WTC11 (cell line): ENCODE measurements at regions not wholly inside any gene's neighbourhood (a gene's known extent, or its start where the extent isn't known, plus 50 kb on each side); places are given as distances from the start of the nearest gene placed in this dataset.

Experiments
- ATAC-seq: fragments of 200-7000 bp; cut with Tn5 transposase; 2 replicates; pipeline ENCODE4 v1.10.0; 2021; ENCODE audit warnings: mild to moderate bottlenecking, moderate library complexity
- CTCF ChIA-PET: fragments of 300-600 bp; sonication (Branson Sonifier 250); formaldehyde crosslinking; loops from one replicate; lab custom pipeline; 2021; ENCODE audit warnings: antibody characterized with exemption; lab: Charles Lee
- POLR2A ChIA-PET: fragments of 350-600 bp; sonication (Branson Sonifier 250); formaldehyde crosslinking; loops from one replicate; lab custom pipeline; 2021; ENCODE audit warnings: antibody characterized with exemption; lab: Charles Lee
- DNase-seq: peaks from one replicate; pipeline ENCODE4 v3.0.0; 2021; ENCODE audit warnings: low spot score
- H3K27ac Mint-ChIP-seq: 2 replicates; pipeline ENCODE4 v1.8.0; 2021; ENCODE audit warnings: mixed read lengths
- H3K27me3 Mint-ChIP-seq: 2 replicates; pipeline ENCODE4 v1.8.0; 2021; ENCODE audit warnings: low read depth, mild to moderate bottlenecking, moderate library complexity, mixed read lengths
- H3K36me3 Mint-ChIP-seq: 2 replicates; pipeline ENCODE4 v1.8.0; 2021; ENCODE audit warnings: mixed read lengths
- H3K4me1 Mint-ChIP-seq: 2 replicates; pipeline ENCODE4 v1.8.0; 2022; ENCODE audit warnings: mixed read lengths
- H3K4me3 Mint-ChIP-seq: 2 replicates; pipeline ENCODE4 v1.8.0; 2021; ENCODE audit warnings: mild to moderate bottlenecking, moderate library complexity, mixed read lengths
- H3K9me3 Mint-ChIP-seq: 2 replicates; pipeline ENCODE4 v1.8.0; 2021; ENCODE audit warnings: mixed read lengths
- ATF1 ChIP-seq: sonication (generic); formaldehyde crosslinking; IDR thresholded peaks from 2 replicates; pipeline ENCODE4 v1.8.1; 2023; ENCODE audit warnings: mild to moderate bottlenecking, moderate library complexity, missing genetic modification reagents
- EMX1 ChIP-seq: fragments of 250-450 bp; sonication (Bioruptor Pico); IDR thresholded peaks from 2 replicates; pipeline ENCODE4 v1.8.0; 2021; ENCODE audit warnings: mild to moderate bottlenecking
- ESRRA ChIP-seq: sonication (generic); formaldehyde crosslinking; IDR thresholded peaks from 2 replicates; pipeline ENCODE4 v1.8.1; 2022; ENCODE audit warnings: mild to moderate bottlenecking, missing genetic modification reagents, borderline replicate concordance
- FOXK1 ChIP-seq: sonication (generic); formaldehyde crosslinking; IDR thresholded peaks from 2 replicates; pipeline ENCODE4 v1.8.0; 2022; ENCODE audit warnings: mild to moderate bottlenecking, moderate library complexity, missing genetic modification reagents
- MXD4 ChIP-seq: fragments of 250-450 bp; sonication (Bioruptor Pico); IDR thresholded peaks from 2 replicates; pipeline ENCODE4 v1.8.0; 2021; ENCODE audit warnings: mild to moderate bottlenecking, moderate library complexity, borderline replicate concordance
- NFE2L1 ChIP-seq: sonication (generic); formaldehyde crosslinking; IDR thresholded peaks from 2 replicates; pipeline ENCODE4 v1.8.1; 2023; ENCODE audit warnings: missing genetic modification reagents
- NR1H2 ChIP-seq: sonication (generic); formaldehyde crosslinking; IDR thresholded peaks from 2 replicates; pipeline ENCODE4 v1.9.0; 2021; ENCODE audit warnings: mild to moderate bottlenecking, moderate library complexity, missing genetic modification reagents
- ZNF121 ChIP-seq: sonication (generic); formaldehyde crosslinking; IDR thresholded peaks from 2 replicates; pipeline ENCODE4 v1.8.0; 2023; ENCODE audit warnings: missing genetic modification reagents
- ZNF138 ChIP-seq: sonication (generic); formaldehyde crosslinking; conservative IDR thresholded peaks from 2 replicates; pipeline ENCODE4 v1.8.1; 2022; ENCODE audit warnings: mild to moderate bottlenecking, moderate library complexity, missing genetic modification reagents
- ZNF423 ChIP-seq: fragments of 250-450 bp; sonication (Bioruptor Pico); IDR thresholded peaks from 2 replicates; pipeline ENCODE4 v2.1.2; 2022; ENCODE audit warnings: mild to moderate bottlenecking, moderate library complexity
- ZNF671 ChIP-seq: fragments of 250-450 bp; sonication (Bioruptor Pico); IDR thresholded peaks from 2 replicates; pipeline ENCODE4 v1.8.0; 2021; ENCODE audit warnings: mild to moderate bottlenecking
- ZSCAN18 ChIP-seq: fragments of 250-450 bp; sonication (Bioruptor Pico); IDR thresholded peaks from 2 replicates; pipeline ENCODE4 v2.1.2; 2022; ENCODE audit warnings: mild to moderate bottlenecking, moderate library complexity
- TF ChIP-seq, protein P1 (sequence below): sonication (generic); formaldehyde crosslinking; IDR thresholded peaks from 2 replicates; pipeline ENCODE4 v1.8.1; 2023; ENCODE audit warnings: mild to moderate bottlenecking, missing genetic modification reagents, moderate library complexity
- TF ChIP-seq, protein P2 (sequence below): sonication (generic); formaldehyde crosslinking; IDR thresholded peaks from 2 replicates; pipeline ENCODE4 v1.8.0; 2022; ENCODE audit warnings: mild to moderate bottlenecking, missing genetic modification reagents
- TF ChIP-seq, protein P3 (sequence below): fragments of 250-450 bp; sonication (Bioruptor Pico); conservative IDR thresholded peaks from 2 replicates; pipeline ENCODE4 v1.9.0; 2021; ENCODE audit warnings: mild to moderate bottlenecking
- TF ChIP-seq, protein P4 (sequence below): sonication (generic); formaldehyde crosslinking; IDR thresholded peaks from 2 replicates; pipeline ENCODE4 v1.8.0; 2022; ENCODE audit warnings: missing genetic modification reagents

- no peak overlapping the region for H3K27ac Mint-ChIP-seq
- ATAC-seq (no peak), DNase-seq (no peak)
- H3K27me3 Mint-ChIP-seq: peaks cover 12% of the 10 kb centered on the region
- H3K9me3 Mint-ChIP-seq: peaks cover 67% of the 10 kb centered on the region
- POLR2A ChIA-PET: no interaction called here
- peaks cover 69% of the 10 kb centered on the region for H3K36me3 Mint-ChIP-seq
- no peaks in the 10 kb centered on the region for H3K4me1 Mint-ChIP-seq
- no peak for TF ChIP-seq FOXK1 (CRISPR knock-in tag)
- TF ChIP-seq, protein P1, sequence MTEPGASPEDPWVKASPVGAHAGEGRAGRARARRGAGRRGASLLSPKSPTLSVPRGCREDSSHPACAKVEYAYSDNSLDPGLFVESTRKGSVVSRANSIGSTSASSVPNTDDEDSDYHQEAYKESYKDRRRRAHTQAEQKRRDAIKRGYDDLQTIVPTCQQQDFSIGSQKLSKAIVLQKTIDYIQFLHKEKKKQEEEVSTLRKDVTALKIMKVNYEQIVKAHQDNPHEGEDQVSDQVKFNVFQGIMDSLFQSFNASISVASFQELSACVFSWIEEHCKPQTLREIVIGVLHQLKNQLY (CRISPR knock-in tag): no peak
- no peak for TF ChIP-seq NFE2L1 (CRISPR knock-in tag)
- TF ChIP-seq, all 79 proteins: peak for 0
- H3K4me3 Mint-ChIP-seq: no peak overlapping the region
- CTCF ChIA-PET: no interaction called here
Measured at GRCh38 chr1:4590756-4591155, 63.7 kb upstream of the AJAP1 start.

DNA sequence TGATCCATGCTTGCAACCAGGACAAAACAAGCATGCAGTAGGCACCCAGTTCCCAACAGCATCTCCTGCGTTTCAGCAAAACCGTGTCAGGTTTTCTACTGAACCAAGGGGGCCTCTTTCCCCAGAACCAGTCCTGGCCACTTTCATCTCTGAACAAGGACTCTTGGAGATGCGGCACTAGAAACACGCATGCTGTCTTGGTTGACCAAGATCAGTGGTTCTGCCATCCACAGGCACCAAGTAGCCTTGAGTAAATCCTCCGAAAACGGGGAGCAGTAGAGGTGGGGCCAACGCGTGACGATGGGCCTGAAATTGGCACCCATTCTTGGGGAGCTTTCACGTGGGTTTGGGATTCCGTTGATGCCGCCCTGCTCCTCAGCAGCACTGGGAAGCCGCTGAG lies 62.5 kb upstream of the AJAP1 start:
- H3K36me3 Mint-ChIP-seq: peaks cover 64% of the 10 kb centered on the region
- CTCF ChIA-PET: no interaction called here
- no peak for ATAC-seq

GRCh38 chr1:4593106-4593505 lies 61.3 kb upstream of the AJAP1 start:
- TF ChIP-seq ZNF423 (CRISPR knock-in tag): no peak
- H3K27me3 Mint-ChIP-seq: peaks cover 4% of the 10 kb centered on the region
- H3K4me3 Mint-ChIP-seq: no peak overlapping the region
- H3K36me3 Mint-ChIP-seq: peaks cover 63% of the 10 kb centered on the region
- peaks cover 56% of the 10 kb centered on the region for H3K9me3 Mint-ChIP-seq
- no peak overlapping the region for H3K27ac Mint-ChIP-seq
- no peak for ATAC-seq
- no peaks in the 10 kb centered on the region for H3K4me1 Mint-ChIP-seq
- no peak for DNase-seq
- POLR2A ChIA-PET: no interaction called here
- CTCF ChIA-PET: no interaction called here

More for the DNA sequence above, 62.5 kb upstream of the AJAP1 start:
- POLR2A ChIA-PET: no interaction called here
- H3K27me3 Mint-ChIP-seq: peaks cover 6% of the 10 kb centered on the region
- no peaks in the 10 kb centered on the region for H3K4me1 Mint-ChIP-seq
- peaks cover 60% of the 10 kb centered on the region for H3K9me3 Mint-ChIP-seq
- TF ChIP-seq, protein P2, sequence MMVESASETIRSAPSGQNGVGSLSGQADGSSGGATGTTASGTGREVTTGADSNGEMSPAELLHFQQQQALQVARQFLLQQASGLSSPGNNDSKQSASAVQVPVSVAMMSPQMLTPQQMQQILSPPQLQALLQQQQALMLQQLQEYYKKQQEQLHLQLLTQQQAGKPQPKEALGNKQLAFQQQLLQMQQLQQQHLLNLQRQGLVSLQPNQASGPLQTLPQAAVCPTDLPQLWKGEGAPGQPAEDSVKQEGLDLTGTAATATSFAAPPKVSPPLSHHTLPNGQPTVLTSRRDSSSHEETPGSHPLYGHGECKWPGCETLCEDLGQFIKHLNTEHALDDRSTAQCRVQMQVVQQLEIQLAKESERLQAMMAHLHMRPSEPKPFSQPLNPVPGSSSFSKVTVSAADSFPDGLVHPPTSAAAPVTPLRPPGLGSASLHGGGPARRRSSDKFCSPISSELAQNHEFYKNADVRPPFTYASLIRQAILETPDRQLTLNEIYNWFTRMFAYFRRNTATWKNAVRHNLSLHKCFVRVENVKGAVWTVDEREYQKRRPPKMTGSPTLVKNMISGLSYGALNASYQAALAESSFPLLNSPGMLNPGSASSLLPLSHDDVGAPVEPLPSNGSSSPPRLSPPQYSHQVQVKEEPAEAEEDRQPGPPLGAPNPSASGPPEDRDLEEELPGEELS (CRISPR knock-in tag): no peak
- TF ChIP-seq ZNF138 (CRISPR knock-in tag) (no peak), NFE2L1 (CRISPR knock-in tag) (no peak), NR1H2 (CRISPR knock-in tag) (no peak)
- TF ChIP-seq, protein P3, sequence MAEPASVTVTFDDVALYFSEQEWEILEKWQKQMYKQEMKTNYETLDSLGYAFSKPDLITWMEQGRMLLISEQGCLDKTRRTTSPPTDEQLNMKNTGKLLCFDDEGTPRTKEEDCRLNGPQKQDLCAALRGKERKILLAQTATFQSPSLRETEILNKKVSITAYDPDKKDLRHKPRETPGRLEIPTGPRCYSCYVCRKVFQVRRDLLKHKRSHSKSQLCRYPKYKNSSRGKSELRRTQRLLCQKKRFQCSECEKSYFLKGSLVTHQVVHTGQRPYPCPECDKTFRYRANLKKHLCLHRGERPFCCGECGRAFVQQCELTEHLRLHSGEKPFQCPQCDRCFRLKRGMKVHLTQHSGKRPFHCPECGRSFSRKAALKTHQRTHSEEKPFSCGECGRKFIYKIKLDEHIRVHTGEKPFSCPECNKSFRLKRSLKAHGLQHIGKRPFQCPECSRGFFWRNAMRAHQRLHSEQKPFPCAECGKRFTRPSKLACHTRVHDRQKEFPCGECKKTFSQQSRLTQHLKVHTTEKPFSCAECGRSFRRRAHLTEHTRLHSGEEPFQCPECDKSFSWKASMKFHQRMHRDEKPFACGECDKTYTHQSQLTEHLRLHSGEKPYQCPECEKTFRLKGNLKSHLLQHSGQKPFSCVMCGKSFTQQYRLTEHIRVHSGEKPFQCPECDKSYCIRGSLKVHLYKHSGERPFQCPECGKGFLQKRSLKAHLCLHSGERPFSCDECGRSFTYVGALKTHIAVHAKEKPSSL (CRISPR knock-in tag): no peak
- TF ChIP-seq, all 79 proteins: peak for 0
- no peak for DNase-seq
- no peak overlapping the region for H3K27ac Mint-ChIP-seq
- no peak overlapping the region for H3K4me3 Mint-ChIP-seq

DNA sequence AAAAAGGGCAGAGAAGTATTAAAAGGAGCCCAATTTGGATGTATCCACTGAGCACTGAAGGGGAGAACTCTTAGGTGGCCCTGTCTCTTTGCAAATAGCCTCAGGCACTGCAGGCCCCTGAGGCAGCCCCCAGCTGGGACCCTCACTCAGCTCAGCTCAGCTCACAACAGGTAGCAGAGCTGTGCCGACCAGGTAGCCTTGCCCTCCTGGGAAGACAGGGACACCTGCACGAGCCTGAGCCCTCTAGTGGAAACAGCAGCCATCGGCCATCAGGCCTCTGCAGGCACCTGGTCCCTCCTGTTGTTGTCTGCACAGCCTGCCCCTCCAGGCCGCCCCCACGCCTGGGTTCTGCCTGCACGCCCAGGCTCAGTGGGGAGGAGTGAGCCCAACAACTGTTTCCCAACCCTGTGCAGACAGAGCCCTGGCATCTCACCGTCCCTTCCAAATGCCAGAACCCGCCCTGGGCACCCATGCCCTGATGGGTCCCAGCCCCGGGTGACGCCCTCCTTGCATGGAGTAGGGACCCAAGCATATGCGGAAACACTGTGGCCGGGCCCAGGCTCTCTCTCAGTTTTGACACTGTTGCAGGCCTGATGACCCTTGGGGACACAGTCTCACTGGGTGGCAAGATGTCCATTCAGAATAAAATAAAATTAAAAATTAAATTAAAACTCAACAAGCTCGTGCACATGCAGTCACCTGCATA lies 60.0 kb upstream of the AJAP1 start:
- peaks cover 62% of the 10 kb centered on the region for H3K36me3 Mint-ChIP-seq
- POLR2A ChIA-PET: no interaction called here
- peaks cover 49% of the 10 kb centered on the region for H3K9me3 Mint-ChIP-seq
- CTCF ChIA-PET: no interaction called here
- no peaks in the 10 kb centered on the region for H3K4me1 Mint-ChIP-seq
- H3K27ac Mint-ChIP-seq: no peak overlapping the region
- no peak overlapping the region for H3K4me3 Mint-ChIP-seq
- ATAC-seq (no peak), DNase-seq (no peak)
- peaks cover 3% of the 10 kb centered on the region; the same call in 1 of the 2 replicates for H3K27me3 Mint-ChIP-seq
- TF ChIP-seq ATF1 (CRISPR knock-in tag): no peak
- TF ChIP-seq ZSCAN18: no peak
- TF ChIP-seq ESRRA (CRISPR knock-in tag): no peak
- no peak for TF ChIP-seq ZNF121 (CRISPR knock-in tag)
- no peak for TF ChIP-seq EMX1 (CRISPR knock-in tag)
- no peak for TF ChIP-seq MXD4 (CRISPR knock-in tag)
- TF ChIP-seq, protein P2 (CRISPR knock-in tag): no peak
- TF ChIP-seq ZNF671: no peak
- TF ChIP-seq, protein P4, sequence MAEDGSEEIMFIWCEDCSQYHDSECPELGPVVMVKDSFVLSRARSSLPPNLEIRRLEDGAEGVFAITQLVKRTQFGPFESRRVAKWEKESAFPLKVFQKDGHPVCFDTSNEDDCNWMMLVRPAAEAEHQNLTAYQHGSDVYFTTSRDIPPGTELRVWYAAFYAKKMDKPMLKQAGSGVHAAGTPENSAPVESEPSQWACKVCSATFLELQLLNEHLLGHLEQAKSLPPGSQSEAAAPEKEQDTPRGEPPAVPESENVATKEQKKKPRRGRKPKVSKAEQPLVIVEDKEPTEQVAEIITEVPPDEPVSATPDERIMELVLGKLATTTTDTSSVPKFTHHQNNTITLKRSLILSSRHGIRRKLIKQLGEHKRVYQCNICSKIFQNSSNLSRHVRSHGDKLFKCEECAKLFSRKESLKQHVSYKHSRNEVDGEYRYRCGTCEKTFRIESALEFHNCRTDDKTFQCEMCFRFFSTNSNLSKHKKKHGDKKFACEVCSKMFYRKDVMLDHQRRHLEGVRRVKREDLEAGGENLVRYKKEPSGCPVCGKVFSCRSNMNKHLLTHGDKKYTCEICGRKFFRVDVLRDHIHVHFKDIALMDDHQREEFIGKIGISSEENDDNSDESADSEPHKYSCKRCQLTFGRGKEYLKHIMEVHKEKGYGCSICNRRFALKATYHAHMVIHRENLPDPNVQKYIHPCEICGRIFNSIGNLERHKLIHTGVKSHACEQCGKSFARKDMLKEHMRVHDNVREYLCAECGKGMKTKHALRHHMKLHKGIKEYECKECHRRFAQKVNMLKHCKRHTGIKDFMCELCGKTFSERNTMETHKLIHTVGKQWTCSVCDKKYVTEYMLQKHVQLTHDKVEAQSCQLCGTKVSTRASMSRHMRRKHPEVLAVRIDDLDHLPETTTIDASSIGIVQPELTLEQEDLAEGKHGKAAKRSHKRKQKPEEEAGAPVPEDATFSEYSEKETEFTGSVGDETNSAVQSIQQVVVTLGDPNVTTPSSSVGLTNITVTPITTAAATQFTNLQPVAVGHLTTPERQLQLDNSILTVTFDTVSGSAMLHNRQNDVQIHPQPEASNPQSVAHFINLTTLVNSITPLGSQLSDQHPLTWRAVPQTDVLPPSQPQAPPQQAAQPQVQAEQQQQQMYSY (CRISPR knock-in tag): no peak
